H9 (cell line): ENCODE measurements at regions not wholly inside any gene's neighbourhood (a gene's known extent, or its start where the extent isn't known, plus 50 kb on each side); places are given as distances from the start of the nearest gene placed in this dataset.

Experiments
- DNase-seq: peaks from one replicate; pipeline ENCODE4 v3.0.0-alpha.2; 2017
- H2AFZ ChIP-seq: one replicate; pipeline ENCODE4 v1.6.1; 2013; ENCODE audit warnings: mild to moderate bottlenecking, low read length, control low read depth, moderate library complexity
- H2AK5ac ChIP-seq: 2 replicates; pipeline ENCODE4 v1.6.1; 2013; ENCODE audit warnings: low read length, control low read depth, mixed read lengths; ENCODE audit not compliant: insufficient read length
- H2BK120ac ChIP-seq: one replicate; pipeline ENCODE4 v1.6.1; 2013; ENCODE audit warnings: low read depth, mild to moderate bottlenecking, low read length, control low read depth, inconsistent platforms; ENCODE audit not compliant: poor library complexity, severe bottlenecking
- H2BK12ac ChIP-seq: 2 replicates; pipeline ENCODE4 v1.6.1; 2013; ENCODE audit warnings: low read length, control low read depth, mixed read lengths, low read depth; ENCODE audit not compliant: insufficient read length
- H2BK15ac ChIP-seq: 2 replicates; pipeline ENCODE4 v1.6.1; 2013; ENCODE audit warnings: low read depth, low read length, control low read depth
- H2BK20ac ChIP-seq: one replicate; pipeline ENCODE4 v1.6.1; 2013; ENCODE audit warnings: low read depth, mild to moderate bottlenecking, low read length, control low read depth, inconsistent platforms; ENCODE audit not compliant: poor library complexity, severe bottlenecking
- H2BK5ac ChIP-seq: 2 replicates; pipeline ENCODE4 v1.6.1; 2013; ENCODE audit warnings: low read length, control low read depth, mixed read lengths; ENCODE audit not compliant: insufficient read length
- H3K14ac ChIP-seq: 2 replicates; pipeline ENCODE4 v1.6.1; 2013; ENCODE audit warnings: low read length, control low read depth; ENCODE audit not compliant: insufficient read depth
- H3K18ac ChIP-seq: 2 replicates; pipeline ENCODE4 v1.6.1; 2013; ENCODE audit warnings: low read depth, mild to moderate bottlenecking, mixed read lengths, low read length, control low read depth; ENCODE audit not compliant: insufficient read length
- H3K23ac ChIP-seq: 2 replicates; pipeline ENCODE4 v1.6.1; 2013; ENCODE audit warnings: low read length, control low read depth, mixed read lengths, low read depth; ENCODE audit not compliant: insufficient read length
- H3K23me2 ChIP-seq: 2 replicates; pipeline ENCODE4 v1.6.1; 2013; ENCODE audit warnings: low read depth, mild to moderate bottlenecking, mixed read lengths, low read length, control low read depth; ENCODE audit not compliant: insufficient read length, poor library complexity, severe bottlenecking
- H3K27ac ChIP-seq: 2 replicates; pipeline ENCODE4 v1.5.1; 2013; ENCODE audit warnings: low read length, control low read depth, mixed read lengths, low read depth; ENCODE audit not compliant: insufficient read length
- H3K27me3 ChIP-seq: 2 replicates; pipeline ENCODE4 v1.6.1; 2013; ENCODE audit warnings: low read length, control low read depth, inconsistent platforms; ENCODE audit not compliant: insufficient read depth
- H3K4ac ChIP-seq: 2 replicates; pipeline ENCODE4 v1.6.1; 2013; ENCODE audit warnings: low read depth, mild to moderate bottlenecking, control low read depth, inconsistent platforms, low read length, moderate library complexity
- H3K4me1 ChIP-seq: 2 replicates; pipeline ENCODE4 v1.6.1; 2013; ENCODE audit warnings: low read length, control low read depth, inconsistent platforms; ENCODE audit not compliant: insufficient read depth
- H3K4me2 ChIP-seq: 2 replicates; pipeline ENCODE4 v1.6.1; 2013; ENCODE audit warnings: low read length, control low read depth, mixed read lengths; ENCODE audit not compliant: insufficient read length, insufficient read depth
- H3K56ac ChIP-seq: 2 replicates; pipeline ENCODE4 v1.6.1; 2013; ENCODE audit warnings: low read depth, mild to moderate bottlenecking, mixed read lengths, low read length, control low read depth; ENCODE audit not compliant: insufficient read length
- H3K79me1 ChIP-seq: 2 replicates; pipeline ENCODE4 v1.6.1; 2013; ENCODE audit warnings: low read depth, mild to moderate bottlenecking, moderate library complexity, low read length, control low read depth, inconsistent platforms; ENCODE audit not compliant: insufficient read depth, poor library complexity, severe bottlenecking
- H3K79me2 ChIP-seq: 2 replicates; pipeline ENCODE4 v1.6.1; 2013; ENCODE audit warnings: low read length, control low read depth, inconsistent platforms; ENCODE audit not compliant: insufficient read depth
- H3K9ac ChIP-seq: 2 replicates; pipeline ENCODE4 v1.6.1; 2013; ENCODE audit warnings: low read length, control low read depth, mixed read lengths; ENCODE audit not compliant: insufficient read length; ENCODE audit errors: extremely low read depth
- H3K9me3 ChIP-seq: one replicate; pipeline ENCODE4 v1.6.1; 2013; ENCODE audit warnings: low read depth, low read length, inconsistent platforms; ENCODE audit not compliant: control insufficient read depth
- H3T11ph ChIP-seq: one replicate; pipeline ENCODE4 v1.6.1; 2013; ENCODE audit warnings: mild to moderate bottlenecking, low read length, control low read depth, inconsistent platforms
- H4K20me1 ChIP-seq: one replicate; pipeline ENCODE4 v1.6.1; 2013; ENCODE audit not compliant: control insufficient read depth, insufficient read length, insufficient read depth
- H4K5ac ChIP-seq: 2 replicates; pipeline ENCODE4 v1.6.1; 2013; ENCODE audit warnings: low read depth, mild to moderate bottlenecking, mixed read lengths, low read length, control low read depth; ENCODE audit not compliant: insufficient read length
- H4K8ac ChIP-seq: replicated peaks from 2 replicates; pipeline ENCODE4 v1.6.1; 2013; ENCODE audit warnings: low read length, control low read depth, mixed read lengths, low read depth; ENCODE audit not compliant: insufficient read length
- H4K91ac ChIP-seq: 2 replicates; pipeline ENCODE4 v1.6.1; 2013; ENCODE audit warnings: low read depth, mild to moderate bottlenecking, moderate library complexity, mixed read lengths, low read length, control low read depth; ENCODE audit not compliant: insufficient read length
- H3K27ac Mint-ChIP-seq, 3 experiments: 2 replicates in 2 of 3; 3 replicates in 1 of 3; pipeline ENCODE4 v1.8.0; 2020 to 2021; ENCODE audit warnings: mixed read lengths in 3 of 3, mild to moderate bottlenecking in 1 of 3, moderate library complexity in 1 of 3
- H3K27me3 Mint-ChIP-seq: 2 replicates; pipeline ENCODE4 v1.8.0; 2021; ENCODE audit warnings: low read depth, mild to moderate bottlenecking, moderate library complexity, mixed read lengths
- H3K36me3 Mint-ChIP-seq, 3 experiments: 2 replicates in 2 of 3; 3 replicates in 1 of 3; pipeline ENCODE4 v1.8.0; 2020 to 2021; ENCODE audit warnings: low read depth in 3 of 3, mixed read lengths in 3 of 3; ENCODE audit not compliant: insufficient read depth in 1 of 3
- H3K4me1 Mint-ChIP-seq, 2 experiments: 2 replicates each; pipeline ENCODE4 v1.8.0; 2020; ENCODE audit warnings: mixed read lengths in 2 of 2
- H3K4me3 Mint-ChIP-seq, 2 experiments: 2 replicates in 1 of 2; 3 replicates in 1 of 2; pipeline ENCODE4 v1.8.0; 2020 to 2021; ENCODE audit warnings: mild to moderate bottlenecking in 2 of 2, mixed read lengths in 2 of 2, moderate library complexity in 1 of 2
- H3K9me3 Mint-ChIP-seq, 2 experiments: 2 replicates in 1 of 2; 3 replicates in 1 of 2; pipeline ENCODE4 v1.8.0; 2020; ENCODE audit warnings: mild to moderate bottlenecking in 2 of 2, mixed read lengths in 2 of 2, moderate library complexity in 1 of 2
- WGBS: extraction: QIAGEN DNeasy Blood & Tissue Kit; methylation state at CpG from one replicate; pipeline ENCODE4 v1.1.7; 2013; ENCODE audit warnings: missing lambda C conversion rate, low lambda C conversion rate, mixed read lengths; ENCODE audit not compliant: insufficient read length; ENCODE audit errors: extremely low coverage; 5-methylcytosine and 5-hydroxymethylcytosine counted together
- TF ChIP-seq, protein P1 (sequence below): fragments of 200-600 bp; sonication (generic); conservative IDR thresholded peaks from 3 replicates; pipeline ENCODE4 v1.8.0; 2021; ENCODE audit warnings: antibody characterized with exemption, mild to moderate bottlenecking

DNA sequence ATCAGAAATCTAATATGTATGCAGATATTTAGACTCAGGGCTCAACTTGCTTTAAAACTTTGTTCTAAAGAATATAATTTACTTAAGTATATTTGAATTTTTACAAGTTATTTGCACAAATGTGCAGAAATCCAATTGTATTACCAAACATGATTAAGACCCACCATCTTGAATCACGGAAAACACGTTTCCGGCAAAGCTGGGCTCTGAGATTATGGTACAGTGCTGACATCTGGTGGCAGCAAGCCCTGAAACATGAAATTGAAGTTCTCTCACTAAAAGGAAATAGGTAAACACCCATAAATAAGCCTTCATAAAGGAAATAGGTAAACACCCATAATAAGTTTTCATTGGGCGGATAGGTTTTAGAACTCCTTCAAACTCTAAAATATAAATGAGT lies 98.3 kb upstream of the MAOA start:
- Histone ChIP-seq H3T11ph (no peak overlapping the region), H3K27me3 (no peaks in the 10 kb centered on the region), H3K14ac (no peak overlapping the region), H3K23ac (no peak overlapping the region), H4K5ac (no peak overlapping the region), H2AFZ (no peak overlapping the region), H3K4ac (no peak overlapping the region), H3K4me2 (no peak overlapping the region), H3K9me3 (no peaks in the 10 kb centered on the region), H3K23me2 (no peaks in the 10 kb centered on the region), H2BK12ac (no peak overlapping the region), H3K79me2 (no peaks in the 10 kb centered on the region), H2BK20ac (no peak overlapping the region), H2BK120ac (no peak overlapping the region), H2BK5ac (no peak overlapping the region), H4K91ac (no peak overlapping the region), H3K4me1 (no peaks in the 10 kb centered on the region), H3K79me1 (no peaks in the 10 kb centered on the region), H4K20me1 (no peaks in the 10 kb centered on the region), H3K18ac (no peak overlapping the region), H3K27ac (no peak overlapping the region), H3K56ac (no peak overlapping the region), H4K8ac (no peak overlapping the region), H2BK15ac (no peak overlapping the region), H3K9ac (no peak overlapping the region), H2AK5ac (no peak overlapping the region)
- DNase-seq = peak; percentile 45
- no peak overlapping the region for H3K27ac Mint-ChIP-seq
- H3K27me3 Mint-ChIP-seq = peaks cover 1% of the 10 kb centered on the region; the same call in 1 of the 2 replicates
- peaks cover 0 to 10% (median 9%) of the 10 kb centered on the region in 3 experiments; a peak in 4 of 7 replicates for H3K36me3 Mint-ChIP-seq
- TF ChIP-seq, protein P1, sequence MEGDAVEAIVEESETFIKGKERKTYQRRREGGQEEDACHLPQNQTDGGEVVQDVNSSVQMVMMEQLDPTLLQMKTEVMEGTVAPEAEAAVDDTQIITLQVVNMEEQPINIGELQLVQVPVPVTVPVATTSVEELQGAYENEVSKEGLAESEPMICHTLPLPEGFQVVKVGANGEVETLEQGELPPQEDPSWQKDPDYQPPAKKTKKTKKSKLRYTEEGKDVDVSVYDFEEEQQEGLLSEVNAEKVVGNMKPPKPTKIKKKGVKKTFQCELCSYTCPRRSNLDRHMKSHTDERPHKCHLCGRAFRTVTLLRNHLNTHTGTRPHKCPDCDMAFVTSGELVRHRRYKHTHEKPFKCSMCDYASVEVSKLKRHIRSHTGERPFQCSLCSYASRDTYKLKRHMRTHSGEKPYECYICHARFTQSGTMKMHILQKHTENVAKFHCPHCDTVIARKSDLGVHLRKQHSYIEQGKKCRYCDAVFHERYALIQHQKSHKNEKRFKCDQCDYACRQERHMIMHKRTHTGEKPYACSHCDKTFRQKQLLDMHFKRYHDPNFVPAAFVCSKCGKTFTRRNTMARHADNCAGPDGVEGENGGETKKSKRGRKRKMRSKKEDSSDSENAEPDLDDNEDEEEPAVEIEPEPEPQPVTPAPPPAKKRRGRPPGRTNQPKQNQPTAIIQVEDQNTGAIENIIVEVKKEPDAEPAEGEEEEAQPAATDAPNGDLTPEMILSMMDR = peak; percentile 88
- H3K4me3 Mint-ChIP-seq = no peak overlapping the region
- no CpG with 5 or more reads among the region's 4 CpGs for WGBS
- H3K4me1 Mint-ChIP-seq = peaks cover 27 to 40% of the 10 kb centered on the region in 2 experiments
- H3K9me3 Mint-ChIP-seq = peaks cover 11 to 64% of the 10 kb centered on the region in 2 experiments
